Heart right ventricle (tissue), 16 donors: ENCODE measurements at regions not wholly inside any gene's neighbourhood (a gene's known extent, or its start where the extent isn't known, plus 50 kb on each side); places are given as distances from the start of the nearest gene placed in this dataset.

Experiments
- ATAC-seq, 8 donors: fragments of 200-7000 bp; cut with Tn5 transposase; one replicate each; pipeline ENCODE4 v1.9.1; 2020; ENCODE audit warnings: mild to moderate bottlenecking in 8 of 8, moderate library complexity in 8 of 8, moderate number of reproducible peaks in 1 of 8
- DNase-seq, 2 donors: peaks; one replicate each; pipeline ENCODE4 v3.0.0-alpha.2; 2020
- H3K27ac ChIP-seq, 10 donors: fragments of 200-600 bp; sonication (generic) in 2 of 10; one replicate each; pipeline versions ENCODE4 v1.5.0 to v1.8.0; 2020 to 2022; ENCODE audit warnings: mild to moderate bottlenecking in 3 of 10
- H3K27me3 ChIP-seq, 7 donors: fragments of 200-600 bp; one replicate each; pipeline ENCODE4 v1.8.0; 2021 to 2022; ENCODE audit warnings: mild to moderate bottlenecking in 2 of 7
- H3K36me3 ChIP-seq, 9 donors: fragments of 200-600 bp; sonication (generic) in 1 of 9; one replicate each; pipeline versions ENCODE4 v1.5.0 to v1.8.0; 2020 to 2022; ENCODE audit warnings: mild to moderate bottlenecking in 2 of 9
- H3K4me1 ChIP-seq, 9 donors: fragments of 200-600 bp; sonication (generic) in 1 of 9; one replicate each; pipeline versions ENCODE4 v1.5.0 to v1.8.0; 2020 to 2022; ENCODE audit warnings: mild to moderate bottlenecking in 4 of 9
- H3K4me3 ChIP-seq, 10 donors: fragments of 200-600 bp; sonication (generic) in 2 of 10; one replicate each; pipeline versions ENCODE4 v1.5.0 to v1.8.0; 2020 to 2022; ENCODE audit warnings: mild to moderate bottlenecking in 7 of 10, moderate library complexity in 2 of 10
- H3K9me3 ChIP-seq, 11 donors: fragments of 200-600 bp in 10 of 11; sonication (generic) in 2 of 11; one replicate each; pipeline versions ENCODE4 v1.5.0 to v1.8.0; 2013 to 2022; ENCODE audit warnings: mild to moderate bottlenecking in 2 of 11, control low read depth in 1 of 11, moderate library complexity in 1 of 11
- CTCF ChIP-seq, 9 donors: fragments of 200-600 bp; sonication (generic) in 2 of 9; IDR thresholded peaks; one replicate each; pipeline versions ENCODE4 v1.5.0 to v1.8.0; 2021 to 2022; ENCODE audit warnings: antibody characterized with exemption in 9 of 9, mild to moderate bottlenecking in 5 of 9, moderate library complexity in 1 of 9
- WGBS, 2 donors: extraction: QIAGEN DNeasy Blood & Tissue Kit; methylation state at CpG; one replicate each; pipeline ENCODE4 v1.1.7; 2013; ENCODE audit warnings: inconsistent platforms in 1 of 2; 5-methylcytosine and 5-hydroxymethylcytosine counted together
- intact Hi-C, 10 donors: fragments of 100-400 bp; cut with DNase I; formaldehyde crosslinking; loops; one replicate each; pipeline versions ENCODE4 v1.11.1 to v1.14.2; 2022
- donor health status: Arrhythmogenic right ventricular cardiomyopathy.
- donor health status: ischemic (EF 13 %, LVEDD 7.1; RV severe dilation, severe dysfunction).
- donor health status: healthy with polysubstance abuse.
- donor health status: DM: no; HTN: yes; CAD: no.
- donor health status: DM: no; HTN: no; CAD: no.
- donor health status: ischemic (EF 25% LVEDD 6.9; RV normal size, moderate dysfunction).
- donor health status: ischemic (EF 25% LVEDD 5.7; RV mildly dilated, moderate dysfunction).
- donor health status: healthy.
- donor health status: DM: yes; HTN: yes; CAD: no.
- donor health status: Ischemic cardiomyopathy.
- donor health status: ischemic (EF 35%, LVEDD 5.7; RV mildly dilated, moderate dysfunction).
- donor health status: nonischemic (EF 11% LVEDD 7.7; RV severe dilation, severe dysfunction).
- donor health status: DM: yes; HTN: yes; CAD: no.
- donor health status: PGD.
- donor health status: ischemic (EF 29% LVEDD 5.4; RV normal size, mild dysfunction).
- donor health status: nonischemic (EF 23%, LVEDD 6.1; RV moderate dilation, normal function).

GRCh38 chr2:8498994-8499393, 182.9 kb upstream of the ID2 start:
- DNase-seq (no peak), ATAC-seq (no peak)
- H3K27ac ChIP-seq: no peak overlapping the region
- WGBS, 2 donors: 84% methylated on average over 3 of the region's 3 CpGs
- H3K4me3 ChIP-seq: no peak overlapping the region
- intact Hi-C loops: loop anchor here in 1 of 10 donors (10.0 kb wide), 1 partner anchor 114 kb away; no protein-coding TSS in a partner anchor
- no peak for TF ChIP-seq CTCF (IDR thresholded peaks at IDR 0.05)
- no peaks in the 10 kb centered on the region for H3K9me3 ChIP-seq
- no peaks in the 10 kb centered on the region for H3K36me3 ChIP-seq
- H3K27me3 ChIP-seq: no peaks in the 10 kb centered on the region
- H3K4me1 ChIP-seq: peaks cover 9 to 55% (median 34%) of the 10 kb centered on the region in 9 donors

GRCh38 chr2:8500124-8501054, 181.5 kb upstream of the ID2 start:
- TF ChIP-seq CTCF (IDR thresholded peaks at IDR 0.05): no peak
- no peaks in the 10 kb centered on the region for H3K36me3 ChIP-seq
- H3K27ac ChIP-seq: no peak overlapping the region
- DNase-seq: no peak
- H3K27me3 ChIP-seq: no peaks in the 10 kb centered on the region
- 89 to 92% methylated on average over 13 of the region's 13 CpGs for WGBS, 2 donors
- peaks cover 3 to 41% (median 20%) of the 10 kb centered on the region in 9 donors for H3K4me1 ChIP-seq
- intact Hi-C loops: no loop called here
- no peak overlapping the region for H3K4me3 ChIP-seq
- ATAC-seq: no peak
- no peaks in the 10 kb centered on the region for H3K9me3 ChIP-seq

DNA sequence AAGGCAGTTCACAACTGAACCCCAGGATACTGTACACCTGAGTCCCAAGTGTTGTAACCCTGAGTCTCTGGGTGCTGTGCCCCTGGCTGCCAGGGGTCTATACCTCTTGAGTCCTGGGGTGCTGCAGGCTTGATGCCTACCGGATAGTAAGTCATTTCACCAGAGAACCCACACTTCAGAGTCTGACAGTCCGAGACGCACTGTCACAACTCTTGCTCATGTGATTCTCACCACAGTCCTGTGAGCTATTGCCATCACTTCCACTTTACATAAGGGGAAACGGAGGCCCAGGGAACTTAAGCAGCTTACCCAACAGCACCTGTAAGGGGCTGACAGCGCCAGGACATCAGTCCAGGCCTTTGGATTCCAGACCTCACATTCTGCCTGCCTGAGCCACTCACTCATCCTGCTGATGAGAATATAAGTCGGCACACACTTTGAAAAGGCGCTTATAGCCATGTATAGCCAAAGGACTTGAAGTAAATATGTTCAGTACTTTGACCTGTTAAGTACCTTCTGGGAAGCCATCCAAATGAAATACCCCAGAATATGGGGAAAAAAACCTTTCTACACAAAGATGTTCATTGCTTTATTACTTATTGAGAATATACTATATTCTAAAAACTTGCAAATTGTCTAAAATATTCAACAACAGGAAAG, 180.7 kb upstream of the ID2 start:
- Histone ChIP-seq H3K36me3 (no peaks in the 10 kb centered on the region), H3K4me1 (peaks cover 0 to 36% (median 12%) of the 10 kb centered on the region in 9 donors), H3K27ac (no peak overlapping the region), H3K27me3 (no peaks in the 10 kb centered on the region), H3K4me3 (no peak overlapping the region), H3K9me3 (peaks cover 0 to 2% (median 0%) of the 10 kb centered on the region in 11 donors)
- intact Hi-C loops: no loop called here
- ATAC-seq: no peak
- no peak for TF ChIP-seq CTCF (IDR thresholded peaks at IDR 0.05)
- DNase-seq: no peak
- WGBS, 2 donors: 91 to 93% methylated on average over 7 of the region's 7 CpGs

DNA sequence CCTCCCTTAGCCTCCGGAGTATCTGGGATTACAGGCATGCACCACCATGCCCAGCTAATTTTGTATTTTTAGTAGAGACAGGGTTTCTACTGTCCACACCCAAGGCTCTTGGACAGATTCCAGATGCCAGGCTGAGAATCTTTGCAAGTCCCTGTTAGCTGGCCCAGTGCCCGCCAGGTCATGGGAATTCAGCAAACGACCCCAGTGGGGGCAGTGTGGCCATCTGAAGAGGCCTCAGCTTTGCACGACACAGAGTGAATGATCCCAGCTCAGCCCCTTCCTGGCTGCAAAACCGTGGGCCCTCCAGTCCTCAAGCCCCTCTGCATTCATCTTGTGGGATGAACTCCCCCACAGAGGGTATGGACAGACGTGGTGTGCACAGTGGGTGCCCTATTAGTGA, 179.5 kb upstream of the ID2 start:
- peaks cover 0 to 4% (median 0%) of the 10 kb centered on the region in 11 donors for H3K9me3 ChIP-seq

More for the DNA sequence above, 179.5 kb upstream of the ID2 start:
- intact Hi-C loops: no loop called here
- no peak overlapping the region for H3K27ac ChIP-seq
- no peak for DNase-seq
- H3K4me1 ChIP-seq: peaks cover 0 to 31% (median under 1%) of the 10 kb centered on the region in 9 donors
- TF ChIP-seq CTCF (IDR thresholded peaks at IDR 0.05): no peak
- 65 to 66% methylated on average over 6 of the region's 6 CpGs for whole genome bisulfite sequencing, 2 donors
- H3K27me3 ChIP-seq: no peaks in the 10 kb centered on the region
- ATAC-seq: no peak
- no peaks in the 10 kb centered on the region for H3K36me3 ChIP-seq
- no peak overlapping the region for H3K4me3 ChIP-seq
